Stimulated activated CD8-positive, alpha-beta memory T cell treated with anti-CD3 and anti-CD28 coated beads, Interleukin-2, amount 100 ng/mL, for 48 hours (primary cell): ENCODE measurements at regions not wholly inside any gene's neighbourhood (a gene's known extent, or its start where the extent isn't known, plus 50 kb on each side); places are given as distances from the start of the nearest gene placed in this dataset.

Experiments
- DNase-seq, 2 donors: peaks; one replicate each; pipeline ENCODE4 v3.0.0-alpha.2; 2020; ENCODE audit warnings: low read depth in 2 of 2

DNA sequence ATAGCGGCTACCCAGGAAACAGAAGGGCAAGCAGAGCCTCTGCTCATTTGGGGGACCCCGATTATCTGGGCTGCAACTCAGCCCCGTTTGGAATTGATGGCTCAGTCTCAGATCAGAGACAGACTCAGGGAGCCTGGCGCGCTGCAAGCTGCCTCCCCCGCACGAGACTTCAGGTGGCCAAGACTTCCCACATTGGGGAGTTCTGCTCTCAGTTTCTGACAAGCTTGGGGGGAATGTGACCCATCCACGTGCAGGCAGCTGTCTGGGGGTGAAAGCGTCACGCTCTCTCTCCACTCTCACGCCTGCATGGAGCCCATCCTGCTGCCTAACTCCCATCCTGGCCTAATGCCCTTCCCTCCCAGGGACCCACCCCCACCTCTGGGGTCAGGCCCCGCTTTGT is 157.6 kb upstream of the GSE1 start:
- DNase-seq: no peak

DNA sequence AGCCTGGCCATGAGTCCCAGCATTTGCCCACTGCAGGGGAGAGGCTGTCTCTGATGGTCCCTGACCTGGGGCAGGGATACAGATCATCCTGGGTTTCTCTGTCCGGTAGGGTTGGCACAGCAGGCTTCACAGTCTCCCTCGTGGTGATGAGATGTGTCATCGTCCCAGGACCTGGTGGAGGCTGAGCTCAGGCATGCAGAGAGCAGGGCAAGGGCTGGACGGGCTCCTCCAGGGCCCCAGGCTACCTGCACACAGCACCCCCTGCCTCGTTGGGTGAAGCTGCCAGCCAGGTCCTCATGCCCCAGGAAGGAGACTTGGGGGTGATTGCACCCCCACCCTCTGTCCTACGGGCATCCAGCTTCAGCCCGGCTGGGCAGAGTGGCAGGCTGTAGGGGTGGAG is 155.8 kb upstream of the GSE1 start:
- DNase-seq: no peak

DNA sequence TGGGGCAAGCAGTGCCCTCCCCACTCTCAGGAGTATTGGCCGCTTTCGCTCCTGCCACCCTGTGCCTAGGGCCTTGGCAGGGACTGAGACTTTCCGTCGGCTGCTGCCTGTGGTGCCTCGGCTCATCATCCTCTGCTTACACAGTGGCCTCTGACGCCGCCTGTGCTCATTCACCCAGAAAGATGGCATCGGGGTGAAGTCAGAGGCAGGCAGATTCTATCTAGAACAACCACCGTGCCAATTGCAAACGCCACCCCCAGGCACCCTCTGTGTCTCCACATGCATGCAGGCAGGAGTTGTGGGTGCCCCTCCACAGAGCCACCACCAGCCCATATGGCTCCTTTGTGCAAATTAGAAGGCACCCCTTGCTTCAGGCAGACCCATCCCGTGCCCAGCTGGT is 154.2 kb upstream of the GSE1 start:
- no peak for DNase-seq

DNA sequence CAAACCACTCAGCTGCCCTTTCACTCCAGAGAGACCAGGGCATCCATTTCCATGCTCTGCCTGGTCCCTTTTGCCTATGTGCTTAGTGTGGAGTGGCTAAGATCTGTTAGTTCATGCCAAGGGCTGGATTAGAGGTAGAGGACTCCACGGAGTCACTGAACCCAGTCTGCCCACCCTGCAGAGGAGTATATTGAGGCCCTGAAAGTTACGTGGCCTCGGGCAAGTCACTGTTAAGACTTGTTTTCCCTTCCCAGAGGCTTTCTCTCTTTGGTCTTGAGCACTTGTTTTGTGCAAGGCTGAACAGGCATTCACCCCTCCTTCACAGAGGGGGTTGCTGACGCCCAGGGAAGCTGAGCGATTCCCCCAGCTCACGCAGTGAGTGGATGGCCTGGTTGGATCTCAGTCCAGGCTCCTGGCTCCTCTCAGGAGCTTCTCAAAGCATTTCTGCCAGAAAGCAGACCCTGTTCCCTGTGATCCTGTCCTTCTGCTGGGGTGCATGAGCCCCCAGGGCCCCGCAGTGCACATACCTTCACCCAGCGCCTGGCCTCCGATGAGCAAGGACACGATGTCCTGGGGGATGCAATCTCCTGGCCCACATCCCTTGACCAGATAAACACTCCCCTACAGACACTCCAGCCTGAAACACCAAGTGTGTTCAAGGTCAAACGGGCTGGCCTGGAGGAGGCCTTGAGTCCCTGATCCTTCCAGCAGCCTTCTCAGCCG is 153.4 kb upstream of the GSE1 start:
- no peak for DNase-seq

DNA sequence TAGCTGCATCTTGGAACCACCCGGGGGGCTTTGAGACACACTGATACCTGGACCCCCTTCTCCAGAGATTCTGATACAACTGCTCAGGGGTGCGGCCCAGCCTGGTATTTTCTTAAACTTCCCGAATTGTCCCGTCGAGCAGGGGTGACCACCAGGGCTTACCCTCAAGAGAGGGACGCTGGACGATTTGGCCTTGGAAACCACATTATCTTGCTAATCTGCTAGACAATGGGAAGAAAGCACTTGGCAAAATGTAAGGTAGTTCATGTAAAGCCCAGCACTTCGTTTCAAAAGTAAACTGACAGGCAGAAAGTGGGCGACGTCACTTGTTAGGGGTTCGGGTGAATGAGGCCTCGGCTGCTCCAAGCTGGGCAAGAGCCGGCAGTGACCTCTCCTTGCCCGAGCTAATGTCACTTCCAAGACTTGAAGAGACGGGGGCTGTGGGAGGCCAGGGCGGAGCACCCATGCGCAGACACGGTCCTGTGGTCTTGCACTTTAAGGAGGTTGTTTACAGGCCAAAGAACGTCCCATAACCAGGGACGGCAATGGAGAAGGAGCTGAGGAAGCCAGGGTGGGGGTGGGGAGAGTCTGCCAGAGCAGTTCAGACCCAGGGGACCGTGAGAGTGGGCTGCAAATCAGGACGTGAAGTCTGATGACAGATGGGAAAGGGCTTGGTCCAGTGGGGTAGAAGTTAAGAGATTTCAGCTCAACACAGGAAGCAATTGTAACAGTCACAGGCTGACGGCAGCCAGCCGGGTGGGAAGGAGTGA is 152.7 kb upstream of the GSE1 start:
- DNase-seq: no peak

DNA sequence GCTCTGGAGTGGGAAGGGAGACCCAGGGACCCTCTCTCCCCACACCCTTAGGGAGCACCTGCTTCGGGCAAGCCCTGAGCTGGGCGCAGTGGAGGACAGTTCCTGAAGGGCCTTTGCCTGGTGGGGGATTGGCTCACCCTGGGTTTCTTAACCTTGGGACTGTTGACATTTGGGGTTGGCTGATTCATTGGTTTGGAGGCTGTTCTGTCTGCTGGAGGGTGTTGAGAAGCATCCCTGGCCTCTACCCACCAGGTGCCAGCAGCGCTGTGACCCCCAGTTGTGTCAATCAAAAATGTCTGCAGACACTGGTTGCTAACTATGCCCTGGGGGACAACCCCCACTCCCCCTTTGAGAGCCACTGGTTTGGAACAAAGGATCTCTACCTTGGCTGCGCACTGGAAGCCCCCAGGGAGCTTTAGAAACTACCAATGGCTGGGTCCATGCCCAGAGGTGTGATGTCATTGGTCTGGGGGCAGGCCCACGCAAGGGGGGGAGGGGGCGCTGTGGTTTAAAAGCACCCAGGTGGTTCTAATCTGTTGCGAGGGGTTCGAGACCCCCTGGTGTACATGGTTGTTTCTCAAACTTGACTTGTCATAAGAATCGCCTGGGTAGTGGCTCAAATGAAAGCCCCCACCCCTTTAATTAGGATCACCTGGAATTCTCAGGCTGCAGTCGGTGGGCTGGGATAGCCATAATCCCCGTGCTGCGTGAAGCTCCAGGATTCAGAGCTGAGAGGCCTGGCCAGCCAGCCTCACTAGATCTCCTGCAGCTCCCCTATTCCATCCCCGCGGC is 151.9 kb upstream of the GSE1 start:
- no peak for DNase-seq

DNA sequence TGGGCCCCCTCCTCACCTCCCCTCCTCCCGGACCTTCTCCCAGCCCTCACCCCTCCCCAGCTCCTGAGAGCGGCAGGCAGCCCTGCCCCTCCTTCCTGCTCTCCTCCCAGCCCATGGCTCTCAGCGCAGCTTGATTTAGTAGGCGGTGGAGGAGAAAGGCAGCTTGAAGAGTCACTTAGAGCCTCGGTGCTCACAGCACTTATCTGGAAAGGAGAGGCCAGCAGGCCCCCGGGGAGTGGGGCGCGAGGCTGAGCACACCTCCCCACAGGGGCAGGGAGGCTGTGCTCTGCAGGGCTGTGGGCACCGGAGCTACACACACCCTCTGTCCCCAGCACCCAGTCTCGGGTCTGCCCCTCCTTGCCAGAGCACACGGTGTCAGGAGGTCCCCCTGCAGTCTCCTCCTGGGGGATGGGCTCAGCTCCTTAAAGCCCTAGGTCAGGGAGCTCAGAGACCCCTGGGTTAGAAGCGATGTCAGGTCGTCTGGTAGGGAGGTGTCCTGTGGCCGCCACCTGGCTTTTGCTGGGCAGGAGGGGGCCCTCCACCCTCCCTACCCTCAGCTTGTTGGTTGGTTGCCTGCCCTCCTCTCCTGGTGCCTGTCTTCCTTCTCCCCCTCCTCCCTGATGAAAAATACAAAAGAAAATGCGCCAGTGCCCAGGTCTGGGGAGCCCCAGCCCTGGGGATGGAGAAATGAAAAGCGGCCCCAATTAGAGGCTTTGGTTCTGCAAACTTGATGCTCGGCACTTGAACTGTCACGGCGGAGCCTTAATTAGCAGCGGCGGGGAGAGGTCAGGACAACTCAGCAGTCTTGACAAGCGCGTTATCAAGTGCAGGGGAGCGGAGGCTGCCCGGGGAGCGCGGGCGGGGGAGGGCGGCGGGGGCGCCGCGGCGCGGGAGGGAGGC is 151.1 kb upstream of the GSE1 start:
- DNase-seq: no peak

DNA sequence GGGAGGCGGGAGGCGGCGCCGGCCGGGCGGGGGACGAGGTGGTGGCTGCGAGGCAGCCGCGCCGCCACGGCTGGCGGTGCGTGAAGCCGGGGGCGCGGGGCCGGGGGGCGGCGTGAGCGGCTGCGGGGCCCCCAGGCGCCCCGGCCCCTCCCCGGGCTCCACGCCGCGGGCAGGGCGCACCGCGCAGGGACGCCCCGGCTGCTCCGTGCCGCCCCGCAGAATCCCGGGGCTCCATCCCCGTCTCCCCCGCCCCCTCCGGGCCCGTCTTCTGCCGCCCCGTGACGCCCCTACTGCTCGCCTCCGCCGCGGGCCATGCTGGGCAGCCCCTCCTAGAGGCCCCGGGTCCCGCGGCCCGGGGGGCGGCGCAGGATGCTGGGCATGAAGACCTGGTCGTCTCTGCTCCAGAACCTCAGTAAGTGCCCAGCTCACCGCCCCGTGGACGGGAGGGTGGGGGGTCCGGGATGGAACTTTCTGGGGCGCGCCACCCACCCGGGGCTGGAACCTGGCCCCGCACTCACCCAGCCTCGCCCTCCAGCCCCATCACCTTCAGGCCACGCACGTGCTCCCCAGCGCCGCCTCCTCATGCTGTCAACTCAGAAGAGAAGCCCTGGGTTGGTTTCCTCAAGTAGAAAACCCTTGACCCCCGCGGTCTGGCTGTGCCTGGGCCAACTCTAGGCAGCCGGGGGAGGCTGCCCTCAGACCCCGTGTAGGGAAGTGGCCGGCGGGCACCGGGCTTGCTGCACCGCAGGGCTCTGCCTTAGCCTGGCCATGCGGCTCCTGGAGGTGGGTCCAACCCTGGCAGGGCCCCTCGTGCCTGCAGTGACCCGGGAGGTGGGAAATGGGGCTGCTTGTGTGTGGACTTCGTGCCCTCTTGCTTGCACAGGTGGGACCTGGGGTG is 150.2 kb upstream of the GSE1 start:
- no peak for DNase-seq

DNA sequence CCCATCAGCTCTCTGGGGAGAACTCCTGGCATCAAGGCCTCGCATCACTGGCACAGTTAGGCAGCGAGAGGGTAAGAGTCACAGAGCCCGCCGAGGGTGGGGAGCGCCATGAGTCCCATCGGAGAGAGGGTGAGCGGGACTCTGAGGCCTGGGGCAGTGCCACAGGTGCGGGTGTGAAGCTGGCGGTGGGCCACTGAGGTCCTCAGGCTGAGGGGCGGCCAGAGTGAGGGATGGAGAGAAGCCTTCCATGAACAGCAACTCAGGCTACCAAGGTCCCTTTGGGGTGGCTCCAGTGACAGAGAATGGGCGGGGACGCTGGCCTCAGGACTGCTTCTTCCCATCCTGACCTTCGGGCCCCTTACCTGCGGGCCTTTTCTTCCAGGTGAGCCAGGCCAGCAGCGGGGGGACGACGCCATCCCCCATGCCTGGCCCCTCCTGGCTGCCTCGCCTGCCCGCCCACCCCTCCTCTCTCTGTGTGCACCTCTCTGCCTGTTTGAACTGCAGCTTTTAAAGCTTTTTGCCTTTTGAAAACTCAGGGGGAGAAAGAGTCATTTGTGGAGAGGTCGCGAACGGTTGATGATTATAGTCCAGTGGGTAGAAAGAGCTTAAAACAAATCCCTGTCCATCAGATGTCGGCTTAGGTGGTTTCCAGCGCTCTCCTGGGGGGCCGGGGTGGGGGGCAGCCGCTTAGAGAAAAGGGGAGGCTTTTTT is 149.3 kb upstream of the GSE1 start:
- no peak for DNase-seq

DNA sequence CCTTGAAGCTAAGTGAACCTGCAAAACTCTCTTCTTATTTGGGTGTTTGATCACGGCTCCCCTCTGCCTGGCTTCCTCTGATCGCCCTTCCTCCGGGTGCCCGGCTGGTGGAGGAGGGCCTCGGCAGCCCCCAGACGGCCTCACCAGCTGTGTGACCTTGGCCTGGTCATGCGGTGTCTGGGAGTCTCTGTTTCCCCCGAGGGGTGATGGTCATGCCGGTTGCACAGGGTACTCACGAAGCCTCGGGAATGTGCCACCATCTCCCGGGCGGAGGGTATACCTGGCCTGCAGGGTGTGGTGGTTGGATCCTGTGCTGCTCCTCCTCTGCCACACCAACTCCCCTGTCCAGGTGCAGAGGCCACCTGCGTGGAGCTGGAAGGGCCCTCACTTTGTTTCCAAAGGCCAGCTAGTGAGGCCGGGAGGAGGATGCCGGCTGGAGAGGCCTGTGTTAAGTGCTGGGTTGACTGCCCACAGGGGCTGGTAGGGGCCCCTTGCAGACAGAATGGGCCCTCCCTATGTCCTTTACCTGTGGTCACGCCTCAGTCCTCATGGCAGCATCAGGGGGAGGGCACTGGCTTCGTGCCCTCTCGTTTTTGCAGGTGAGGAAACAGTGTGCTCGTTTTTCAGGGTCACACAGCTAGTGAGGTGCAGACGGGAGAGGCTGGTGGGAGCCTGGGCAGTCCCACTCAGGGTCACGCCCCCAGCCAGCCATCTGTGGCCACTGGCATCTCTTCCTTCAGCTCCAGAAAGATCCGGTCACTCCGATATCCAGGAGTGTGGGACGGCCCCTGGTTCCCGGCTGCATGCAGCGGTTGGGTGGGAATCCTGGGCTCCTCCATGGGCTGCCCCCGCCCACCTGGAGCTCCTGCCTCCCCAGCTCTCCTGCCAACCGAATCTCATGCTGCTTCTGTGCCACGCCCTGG is 148.5 kb upstream of the GSE1 start:
- no peak for DNase-seq

DNA sequence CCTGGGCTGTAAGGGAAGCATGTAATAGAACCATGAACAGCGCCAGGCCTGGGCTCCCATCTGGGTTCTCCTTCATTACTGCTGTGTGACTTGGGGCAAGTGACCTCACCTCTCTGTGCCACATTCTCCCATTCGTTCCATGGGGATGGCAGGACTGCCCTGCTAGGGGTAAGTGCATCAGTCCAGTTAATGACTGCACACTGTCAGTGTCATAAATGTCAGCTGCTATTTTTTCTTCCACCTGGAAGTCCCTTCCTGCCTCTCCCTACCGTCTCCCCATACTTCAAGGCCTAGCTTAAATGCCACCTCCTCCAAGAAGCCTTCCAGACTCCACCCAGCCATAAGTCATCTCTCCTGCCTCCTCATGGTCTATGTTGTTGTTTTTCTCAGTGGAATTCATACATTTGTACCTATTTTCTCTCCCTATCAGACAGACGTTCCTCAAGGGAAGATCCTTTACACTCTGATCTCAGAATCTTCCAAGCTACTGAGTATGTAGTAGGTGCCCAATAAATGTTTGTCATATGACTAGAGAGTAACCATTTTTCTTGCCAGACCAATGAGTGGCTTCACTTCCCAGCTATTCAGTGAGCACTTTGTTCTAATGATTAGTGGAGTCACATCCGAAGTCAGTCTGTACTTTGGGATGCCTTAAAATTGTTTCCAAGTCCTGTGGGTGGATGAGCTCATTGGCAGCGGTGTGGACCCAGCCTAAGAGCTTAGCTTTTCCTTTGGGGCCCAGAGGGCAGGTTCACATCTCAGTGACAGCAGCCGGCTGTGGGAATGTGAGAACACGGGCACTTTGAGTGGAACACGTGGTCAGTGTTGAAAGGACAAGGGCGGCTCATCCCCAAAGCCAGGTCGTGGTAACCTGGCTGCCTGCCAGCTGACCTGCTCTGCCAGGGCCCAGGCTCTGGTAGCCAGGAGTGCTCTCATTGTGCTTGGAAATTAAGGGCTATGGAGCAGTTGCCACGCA is 147.5 kb upstream of the GSE1 start:
- no peak for DNase-seq

DNA sequence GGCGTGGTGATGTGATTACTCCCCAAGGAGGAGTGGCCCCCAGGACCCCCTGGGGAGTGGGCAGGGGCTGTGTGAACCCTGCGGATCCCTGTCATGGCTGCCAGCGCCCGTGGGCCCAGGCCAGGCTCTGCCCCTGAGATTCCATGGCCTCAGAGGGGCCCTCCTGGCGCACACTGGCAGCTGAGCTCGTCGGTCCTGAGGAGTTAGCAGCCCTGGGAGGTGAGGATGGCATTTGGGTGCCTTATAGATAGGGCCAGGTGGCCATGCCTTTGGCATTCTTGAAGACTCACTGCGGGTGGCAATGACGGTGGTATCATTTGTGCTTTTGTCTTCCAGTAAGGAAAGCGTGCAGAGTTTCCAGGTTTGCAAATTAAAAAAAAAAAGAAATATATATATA is 146.8 kb upstream of the GSE1 start:
- no peak for DNase-seq

DNA sequence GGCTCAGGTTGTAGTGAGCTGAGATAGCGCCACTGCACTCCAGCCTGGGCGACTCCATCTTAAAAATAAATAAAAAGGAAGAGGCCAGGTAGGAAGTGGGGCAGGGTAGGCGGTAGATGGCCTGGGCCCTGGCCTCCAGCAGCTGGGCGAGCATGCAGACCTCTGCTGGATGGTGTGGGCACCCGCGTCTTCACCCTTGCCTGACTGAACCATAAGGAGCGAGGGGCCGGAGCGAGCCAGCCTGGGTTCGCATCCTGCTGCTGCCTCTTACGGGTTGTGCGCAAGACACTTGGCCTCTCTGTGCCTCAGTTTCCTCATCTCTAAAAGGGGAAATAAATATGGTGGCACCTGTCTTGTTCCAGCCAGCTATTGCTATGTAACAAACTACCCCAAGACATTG is 146.1 kb upstream of the GSE1 start:
- DNase-seq: no peak

DNA sequence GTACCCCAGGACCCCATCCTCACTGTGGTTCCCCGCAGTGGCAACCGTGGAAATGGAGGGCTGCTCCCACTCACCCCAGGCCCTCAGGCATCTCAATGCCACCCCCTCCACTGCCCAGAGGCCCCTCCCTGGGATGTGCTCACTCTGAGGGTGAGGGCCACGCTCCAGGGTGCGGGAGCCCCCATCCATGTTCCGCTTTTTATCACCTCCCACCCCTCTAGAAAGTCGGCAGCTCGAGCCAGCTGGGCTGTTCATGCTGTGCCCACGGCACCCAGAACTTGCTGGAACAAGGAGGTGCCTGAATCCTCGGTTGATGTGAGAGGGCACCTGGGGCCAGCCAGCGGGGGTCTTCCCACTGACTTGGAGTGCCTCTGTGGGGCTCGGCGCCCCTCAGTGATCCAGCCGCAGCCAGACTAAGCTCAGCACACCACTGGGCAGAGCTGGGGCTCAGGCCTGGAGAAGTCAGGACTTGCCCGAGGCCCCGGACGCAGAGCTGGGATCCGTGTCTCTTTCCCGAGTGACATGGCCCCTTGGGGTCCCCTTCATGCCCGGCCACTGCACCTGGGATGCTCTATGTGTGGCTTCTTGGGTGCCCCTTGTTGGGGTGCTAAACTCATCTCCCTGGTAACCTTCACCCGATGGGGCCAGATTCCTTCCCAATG is 143.1 kb upstream of the GSE1 start:
- DNase-seq: no peak

DNA sequence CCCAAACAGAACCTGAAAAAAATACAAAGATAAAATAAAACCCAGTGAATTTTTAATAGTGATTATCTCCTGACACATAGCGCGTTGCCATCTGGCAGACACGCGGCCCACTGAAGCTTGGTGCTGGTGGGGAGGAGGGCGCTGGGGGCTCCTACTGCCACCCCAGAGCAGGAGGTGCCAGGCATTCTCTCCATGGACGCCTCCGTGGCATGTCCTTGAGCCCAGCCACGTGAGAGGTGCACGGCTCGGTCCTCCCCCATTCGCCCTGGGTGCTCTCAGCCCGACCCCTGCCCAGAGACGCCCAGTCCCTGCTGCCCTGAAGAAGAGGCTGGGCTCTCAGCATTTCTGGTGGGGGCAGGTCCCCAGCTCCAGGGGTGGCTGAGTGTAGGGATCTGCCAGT is 142.2 kb upstream of the GSE1 start:
- DNase-seq: no peak

DNA sequence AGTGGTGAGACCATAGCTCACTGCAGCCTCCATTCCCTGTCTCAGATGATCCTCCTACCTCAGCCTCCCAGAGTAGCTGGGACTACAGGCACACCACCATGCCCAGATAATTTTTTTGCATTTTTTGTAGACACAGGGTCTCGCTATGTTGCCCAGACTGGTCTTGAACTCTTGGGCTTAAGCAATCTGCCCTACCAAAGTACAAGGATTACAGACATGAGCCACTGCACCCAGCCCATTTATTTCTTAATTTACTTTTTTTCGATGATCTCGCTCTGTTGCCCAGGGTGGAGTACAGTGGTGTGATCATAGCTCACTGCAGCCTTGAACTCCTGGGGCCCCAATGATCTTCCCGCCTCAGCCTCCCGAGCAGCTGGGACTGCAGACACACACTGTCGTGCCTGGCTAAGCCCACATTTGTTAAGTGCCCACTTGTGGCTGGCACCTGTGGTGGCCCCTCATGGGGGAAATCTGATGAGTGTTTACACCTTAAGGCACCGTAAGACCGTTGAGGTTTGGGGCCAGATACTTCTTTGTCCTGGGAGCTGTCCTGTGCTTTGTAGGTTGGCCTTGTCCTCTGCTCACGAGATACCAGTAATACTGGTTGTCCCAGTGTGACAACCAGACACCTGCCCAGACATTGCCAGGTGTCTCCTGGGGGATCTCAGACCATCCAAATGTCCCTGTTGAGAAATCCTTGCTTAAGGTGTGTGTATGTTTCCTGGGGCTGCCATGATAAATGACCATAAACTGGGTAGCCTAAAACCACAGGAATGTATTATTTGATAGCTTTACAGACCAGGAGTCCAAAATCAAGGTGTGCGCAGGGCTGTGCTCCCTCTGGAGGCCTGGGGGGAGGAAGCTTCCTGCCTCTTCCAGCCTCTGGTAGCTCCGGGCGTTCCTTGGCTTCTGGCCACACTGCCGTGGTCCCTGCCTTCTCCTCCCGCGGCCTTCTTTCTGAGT is 141.4 kb upstream of the GSE1 start:
- no peak for DNase-seq
